MCF 10A (cell line): ENCODE measurements at regions not wholly inside any gene's neighbourhood (a gene's known extent, or its start where the extent isn't known, plus 50 kb on each side); places are given as distances from the start of the nearest gene placed in this dataset.
A peak's percentile ranks its signal among the peaks of the same experiment; 100 is the strongest.

Experiments
- BruUV-seq: library from RNA; stranded (reverse); fragments of 400-500 nt; replicated peaks from 2 replicates; lab custom pipeline; 2021; lab: Mats Ljungman, UMichigan
- CTCF ChIA-PET: fragments of 300-600 bp; sonication (Branson Sonifier 250); formaldehyde crosslinking; extraction: SDS; loops from one replicate; lab custom pipeline; 2021; ENCODE audit warnings: antibody characterized with exemption, inconsistent platforms; lab: Yijun Ruan, JAX
- POLR2A ChIA-PET: fragments of 300-600, 350-650 bp; sonication (Branson Sonifier 250); formaldehyde crosslinking; extraction: SDS; loops from one replicate; lab custom pipeline; 2020; ENCODE audit warnings: antibody characterized with exemption, inconsistent platforms; lab: Yijun Ruan, JAX
- DNase-seq: peaks from one replicate; pipeline ENCODE4 v3.0.0-alpha.2; 2018; ENCODE audit not compliant: unreplicated experiment
- H3K27ac Mint-ChIP-seq: one replicate; pipeline ENCODE4 v1.8.0; 2022; ENCODE audit warnings: mild to moderate bottlenecking, low read depth, mixed read lengths; ENCODE audit not compliant: unreplicated experiment
- H3K27me3 Mint-ChIP-seq: one replicate; pipeline ENCODE4 v1.8.0; 2022; ENCODE audit warnings: mixed read lengths; ENCODE audit not compliant: insufficient read depth, unreplicated experiment
- H3K36me3 Mint-ChIP-seq: one replicate; pipeline ENCODE4 v1.8.0; 2022; ENCODE audit warnings: mild to moderate bottlenecking, moderate library complexity, mixed read lengths; ENCODE audit not compliant: insufficient read depth, unreplicated experiment
- H3K4me1 Mint-ChIP-seq: one replicate; pipeline ENCODE4 v1.8.0; 2022; ENCODE audit warnings: mixed read lengths; ENCODE audit not compliant: insufficient read depth, unreplicated experiment
- H3K4me3 Mint-ChIP-seq: one replicate; pipeline ENCODE4 v1.8.0; 2022; ENCODE audit warnings: mild to moderate bottlenecking, moderate library complexity, mixed read lengths; ENCODE audit not compliant: unreplicated experiment
- H3K9me3 Mint-ChIP-seq: one replicate; pipeline ENCODE4 v1.8.0; 2022; ENCODE audit warnings: mixed read lengths; ENCODE audit not compliant: unreplicated experiment
- CTCF ChIP-seq: fragments of 200-600 bp; IDR thresholded peaks from one replicate; pipeline ENCODE4 v1.8.0; 2022; ENCODE audit warnings: antibody characterized with exemption, mild to moderate bottlenecking; ENCODE audit not compliant: unreplicated experiment
- intact Hi-C: fragments of 100-400 bp; cut with micrococcal nuclease; formaldehyde crosslinking; loops from 2 replicates; pipeline ENCODE4 v1.14.1; 2022

- TF ChIP-seq CTCF = no peak
- intact Hi-C loops = no loop called here
- H3K27ac Mint-ChIP-seq = no peak overlapping the region
- peak; percentile 6 for DNase-seq
- ChIA-PET POLR2A (interaction anchor here (0.6 to 1.6 kb wide), 2 partner anchors 14 to 88 kb away, joined by 3 to 8 read pairs; no protein-coding TSS in a partner anchor), CTCF (interaction anchor here (0.6 to 1.2 kb wide), 2 partner anchors 93 to 894 kb away, joined by 4 to 8 read pairs; partner anchors contain the start of gene PDE5A)
- no peaks in the 10 kb centered on the region for H3K9me3 Mint-ChIP-seq
- BruUV-seq = no TSS peak
- peaks cover 6% of the 10 kb centered on the region for H3K36me3 Mint-ChIP-seq
- H3K27me3 Mint-ChIP-seq = no peaks in the 10 kb centered on the region
- H3K4me3 Mint-ChIP-seq = no peak overlapping the region
- H3K4me1 Mint-ChIP-seq = no peaks in the 10 kb centered on the region
These were observed 93.3 kb upstream of the PDE5A start for GRCh38 chr4:119721878-119722277.

DNA sequence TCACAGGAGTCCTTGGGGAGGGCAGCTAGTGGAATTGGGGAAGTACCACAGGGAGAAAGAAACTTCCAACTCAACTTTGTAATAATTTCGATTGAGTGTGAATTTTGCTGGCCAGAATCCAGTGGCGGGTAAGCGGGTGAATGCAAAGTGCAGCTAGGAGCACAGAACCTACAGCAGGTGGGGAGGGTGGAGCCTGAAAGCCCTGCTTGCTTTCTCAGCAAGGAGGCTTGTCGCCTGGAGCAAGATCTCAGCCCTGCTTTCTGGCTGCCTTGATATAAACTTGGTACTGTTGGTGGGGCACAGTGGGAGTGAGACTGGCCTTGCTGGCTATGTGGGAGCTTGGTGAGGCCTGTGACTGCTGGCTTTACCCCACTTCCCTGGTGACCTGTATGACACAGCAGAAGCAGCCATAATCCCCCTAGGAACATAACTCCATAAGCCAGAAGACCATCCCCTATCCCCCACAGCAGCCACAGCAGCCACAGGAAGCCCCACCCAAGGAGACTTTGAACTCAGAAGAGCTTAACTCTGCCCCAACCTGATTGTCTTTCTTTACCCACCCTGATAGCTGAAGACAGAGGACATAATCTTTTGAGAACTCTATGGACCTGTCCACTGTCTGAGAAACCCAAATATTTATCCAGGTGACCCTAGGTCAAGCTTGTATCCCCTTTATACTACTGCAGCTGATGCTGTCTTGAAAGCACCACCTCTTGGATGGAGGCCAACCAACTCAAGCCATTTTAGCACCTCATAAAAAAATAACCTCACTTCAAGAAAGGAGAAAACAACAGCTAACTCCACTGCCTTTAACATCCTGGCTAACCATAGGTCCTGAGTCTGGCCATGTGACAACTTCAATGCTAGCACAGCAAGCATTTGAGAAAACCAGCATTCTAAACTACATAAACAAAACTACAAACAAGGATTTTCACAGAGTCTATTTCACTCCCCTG is 87.2 kb upstream of the PDE5A start:
- ChIA-PET CTCF (no interaction called here), POLR2A (no interaction called here)
- H3K9me3 Mint-ChIP-seq = peaks cover 5% of the 10 kb centered on the region
- intact Hi-C loops = no loop called here
- BruUV-seq = no TSS peak
- H3K4me1 Mint-ChIP-seq = no peaks in the 10 kb centered on the region
- DNase-seq = no peak
- H3K27me3 Mint-ChIP-seq = no peaks in the 10 kb centered on the region
- H3K36me3 Mint-ChIP-seq = peaks cover 6% of the 10 kb centered on the region
- H3K4me3 Mint-ChIP-seq = no peak overlapping the region
- no peak for TF ChIP-seq CTCF
- H3K27ac Mint-ChIP-seq = no peak overlapping the region

- no peaks in the 10 kb centered on the region for H3K27me3 Mint-ChIP-seq
- H3K27ac Mint-ChIP-seq = no peak overlapping the region
- ChIA-PET CTCF (no interaction called here), POLR2A (no interaction called here)
- H3K9me3 Mint-ChIP-seq = peaks cover 5% of the 10 kb centered on the region
- H3K4me1 Mint-ChIP-seq = no peaks in the 10 kb centered on the region
- intact Hi-C loops = no loop called here
- no peak overlapping the region for H3K4me3 Mint-ChIP-seq
- TF ChIP-seq CTCF = no peak
- no peaks in the 10 kb centered on the region for H3K36me3 Mint-ChIP-seq
- BruUV-seq = no TSS peak
- DNase-seq = no peak
These were observed 80.8 kb upstream of the PDE5A start for GRCh38 chr4:119709418-119709817.

DNA sequence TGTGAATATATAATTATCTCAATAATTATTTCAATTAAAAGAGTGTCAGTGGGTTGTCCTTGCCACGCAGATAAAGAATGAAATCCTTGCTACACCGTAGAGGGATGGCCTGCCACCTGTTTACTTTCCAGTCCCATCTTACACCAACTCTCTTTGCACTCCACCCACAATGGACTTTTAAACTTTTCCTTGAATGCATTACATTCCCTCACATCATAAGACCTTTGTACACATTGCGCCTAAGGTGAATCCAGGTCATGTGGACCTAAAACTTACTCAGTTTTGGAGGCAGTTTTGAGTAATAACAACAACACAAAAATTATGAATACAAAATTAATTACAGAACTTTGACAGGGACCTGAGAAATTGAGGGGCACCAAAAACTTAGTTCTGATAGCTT is 78.7 kb upstream of the PDE5A start:
- CTCF ChIA-PET = interaction anchor here (0.6 kb wide), 1 partner anchor 338 kb away, joined by 4 read pairs; no protein-coding TSS in a partner anchor
- intact Hi-C loops = no loop called here
- no TSS peak for BruUV-seq
- H3K27ac Mint-ChIP-seq = no peak overlapping the region
- POLR2A ChIA-PET = no interaction called here
- H3K4me1 Mint-ChIP-seq = no peaks in the 10 kb centered on the region
- H3K9me3 Mint-ChIP-seq = no peaks in the 10 kb centered on the region
- no peak for DNase-seq
- TF ChIP-seq CTCF = no peak
- H3K36me3 Mint-ChIP-seq = no peaks in the 10 kb centered on the region
- H3K4me3 Mint-ChIP-seq = no peak overlapping the region
- no peaks in the 10 kb centered on the region for H3K27me3 Mint-ChIP-seq
